ENCODE measurements at regions not wholly inside any gene's neighbourhood (a gene's known extent, or its start where the extent isn't known, plus 50 kb on each side); places are given as distances from the start of the nearest gene placed in this dataset.

DNA sequence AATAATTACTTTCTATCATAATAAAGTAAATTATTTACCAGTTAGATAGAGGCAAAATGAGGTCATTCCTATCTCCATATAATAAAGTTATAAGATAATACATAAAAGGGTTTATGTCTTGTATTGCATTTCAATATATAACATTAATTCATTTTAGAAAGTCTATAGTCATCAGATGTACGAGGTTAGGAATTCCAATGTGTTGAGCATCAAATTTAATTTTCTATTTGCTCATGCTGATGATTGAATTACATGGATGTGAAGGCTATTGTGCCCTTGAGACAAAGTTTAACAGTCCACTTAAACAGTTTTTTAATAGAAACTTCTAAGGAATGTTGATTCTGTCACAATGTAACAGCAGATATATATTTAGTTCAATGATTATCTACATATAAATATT, 678.3 kb upstream of the LRRN3 start:
- TF ChIP-seq, protein P1, sequence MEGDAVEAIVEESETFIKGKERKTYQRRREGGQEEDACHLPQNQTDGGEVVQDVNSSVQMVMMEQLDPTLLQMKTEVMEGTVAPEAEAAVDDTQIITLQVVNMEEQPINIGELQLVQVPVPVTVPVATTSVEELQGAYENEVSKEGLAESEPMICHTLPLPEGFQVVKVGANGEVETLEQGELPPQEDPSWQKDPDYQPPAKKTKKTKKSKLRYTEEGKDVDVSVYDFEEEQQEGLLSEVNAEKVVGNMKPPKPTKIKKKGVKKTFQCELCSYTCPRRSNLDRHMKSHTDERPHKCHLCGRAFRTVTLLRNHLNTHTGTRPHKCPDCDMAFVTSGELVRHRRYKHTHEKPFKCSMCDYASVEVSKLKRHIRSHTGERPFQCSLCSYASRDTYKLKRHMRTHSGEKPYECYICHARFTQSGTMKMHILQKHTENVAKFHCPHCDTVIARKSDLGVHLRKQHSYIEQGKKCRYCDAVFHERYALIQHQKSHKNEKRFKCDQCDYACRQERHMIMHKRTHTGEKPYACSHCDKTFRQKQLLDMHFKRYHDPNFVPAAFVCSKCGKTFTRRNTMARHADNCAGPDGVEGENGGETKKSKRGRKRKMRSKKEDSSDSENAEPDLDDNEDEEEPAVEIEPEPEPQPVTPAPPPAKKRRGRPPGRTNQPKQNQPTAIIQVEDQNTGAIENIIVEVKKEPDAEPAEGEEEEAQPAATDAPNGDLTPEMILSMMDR (conservative IDR thresholded peaks at IDR 0.05 in 1 of 2, IDR thresholded peaks at IDR 0.05 in 1 of 2; ENCODE audit: low read depth in 1 of 2, low read length in 2 of 2): no peak
- TF ChIP-seq EZH2 (IDR thresholded peaks at IDR 0.05; ENCODE audit: low read length, missing control alignments): no peak

Measured in fibroblast of lung (primary cell).